ENCODE measurements at regions not wholly inside any gene's neighbourhood (a gene's known extent, or its start where the extent isn't known, plus 50 kb on each side); places are given as distances from the start of the nearest gene placed in this dataset.

DNA sequence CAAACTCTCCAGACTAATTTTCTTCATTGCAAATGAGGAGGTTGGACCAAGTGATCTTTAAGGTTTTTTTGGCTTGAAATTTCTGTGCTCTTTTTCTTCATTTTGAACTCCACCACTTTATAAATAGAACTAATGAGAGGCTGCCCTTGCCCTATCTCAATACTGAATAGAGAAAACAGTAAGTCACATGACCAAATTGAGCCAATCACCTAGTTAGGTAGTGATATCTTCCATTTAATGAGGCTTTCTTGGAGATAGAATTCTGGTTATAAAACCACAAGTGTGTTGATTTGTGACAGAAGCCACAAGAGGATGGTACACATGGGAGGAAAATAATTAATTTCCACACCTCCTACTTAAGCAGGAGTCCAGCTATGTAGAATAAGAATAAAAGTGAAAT is 263.4 kb upstream of the SNX7 start:
- Histone ChIP-seq H3K9me3 (ENCODE audit: severe bottlenecking) (no peaks in the 10 kb centered on the region), H3K27me3 (ENCODE audit: insufficient read depth, poor library complexity, severe bottlenecking) (no peaks in the 10 kb centered on the region), H3K4me1 (ENCODE audit: insufficient read depth, poor library complexity, severe bottlenecking) (no peaks in the 10 kb centered on the region), H3K36me3 (ENCODE audit: low read depth) (no peaks in the 10 kb centered on the region), H3K27ac (ENCODE audit: poor library complexity, severe bottlenecking) (no peak overlapping the region), H3K4me3 (ENCODE audit: severe bottlenecking) (no peak overlapping the region)
- ATAC-seq (ENCODE audit: low read depth) (no peak), DNase-seq (ENCODE audit: low spot score) (no peak)
- TF ChIP-seq, protein P1, sequence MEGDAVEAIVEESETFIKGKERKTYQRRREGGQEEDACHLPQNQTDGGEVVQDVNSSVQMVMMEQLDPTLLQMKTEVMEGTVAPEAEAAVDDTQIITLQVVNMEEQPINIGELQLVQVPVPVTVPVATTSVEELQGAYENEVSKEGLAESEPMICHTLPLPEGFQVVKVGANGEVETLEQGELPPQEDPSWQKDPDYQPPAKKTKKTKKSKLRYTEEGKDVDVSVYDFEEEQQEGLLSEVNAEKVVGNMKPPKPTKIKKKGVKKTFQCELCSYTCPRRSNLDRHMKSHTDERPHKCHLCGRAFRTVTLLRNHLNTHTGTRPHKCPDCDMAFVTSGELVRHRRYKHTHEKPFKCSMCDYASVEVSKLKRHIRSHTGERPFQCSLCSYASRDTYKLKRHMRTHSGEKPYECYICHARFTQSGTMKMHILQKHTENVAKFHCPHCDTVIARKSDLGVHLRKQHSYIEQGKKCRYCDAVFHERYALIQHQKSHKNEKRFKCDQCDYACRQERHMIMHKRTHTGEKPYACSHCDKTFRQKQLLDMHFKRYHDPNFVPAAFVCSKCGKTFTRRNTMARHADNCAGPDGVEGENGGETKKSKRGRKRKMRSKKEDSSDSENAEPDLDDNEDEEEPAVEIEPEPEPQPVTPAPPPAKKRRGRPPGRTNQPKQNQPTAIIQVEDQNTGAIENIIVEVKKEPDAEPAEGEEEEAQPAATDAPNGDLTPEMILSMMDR (IDR thresholded peaks at IDR 0.05; ENCODE audit: poor library complexity, severe bottlenecking), result no peak

DNA sequence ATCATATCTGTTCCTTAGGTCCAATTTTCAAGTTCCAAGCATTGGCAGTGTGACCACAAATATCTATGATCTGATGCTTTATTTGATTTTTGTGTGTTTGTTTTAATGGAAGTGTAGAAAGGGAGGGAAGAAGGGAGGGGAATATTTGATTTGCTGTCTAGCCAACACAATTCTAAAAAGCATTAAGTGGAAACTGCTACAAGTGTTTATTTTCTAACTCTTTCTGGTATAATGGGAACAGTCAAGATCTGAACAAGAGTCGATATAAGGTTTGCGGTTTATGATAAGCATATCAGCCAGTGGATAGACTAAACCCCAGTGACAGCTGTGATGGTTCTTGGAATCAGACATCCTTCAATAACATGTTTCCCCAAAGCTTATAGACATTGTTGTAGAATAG is 267.8 kb upstream of the SNX7 start:
- H3K27ac ChIP-seq (ENCODE audit: poor library complexity, severe bottlenecking), result no peak overlapping the region
- H3K9me3 ChIP-seq (ENCODE audit: severe bottlenecking), result no peaks in the 10 kb centered on the region
- H3K27me3 ChIP-seq (ENCODE audit: insufficient read depth, poor library complexity, severe bottlenecking), result no peaks in the 10 kb centered on the region
- ATAC-seq (ENCODE audit: low read depth), result no peak
- H3K36me3 ChIP-seq (ENCODE audit: low read depth), result no peaks in the 10 kb centered on the region
- no peak for DNase-seq (ENCODE audit: low spot score)
- peaks cover 3% of the 10 kb centered on the region for H3K4me1 ChIP-seq (ENCODE audit: insufficient read depth, poor library complexity, severe bottlenecking)
- TF ChIP-seq, protein P1 (IDR thresholded peaks at IDR 0.05; ENCODE audit: poor library complexity, severe bottlenecking), result no peak
- H3K4me3 ChIP-seq (ENCODE audit: severe bottlenecking), result no peak overlapping the region

DNA sequence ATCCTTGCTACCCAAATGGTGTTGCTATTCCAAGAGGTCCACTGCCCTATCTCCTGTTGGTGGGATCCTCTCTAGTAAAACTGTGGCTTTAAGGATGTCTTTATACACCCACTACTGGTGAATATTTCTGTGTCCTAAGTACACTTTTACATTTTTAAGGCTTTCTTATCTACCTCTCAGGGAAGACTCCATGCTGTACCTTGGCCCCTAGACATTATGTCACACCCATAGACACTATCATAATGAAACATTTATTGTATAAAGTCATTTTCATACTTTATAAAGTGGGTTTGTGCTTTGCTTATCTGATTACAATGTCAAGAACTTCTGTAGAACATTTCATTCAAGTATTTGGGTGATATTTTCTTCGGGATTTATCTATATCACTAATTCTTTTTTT is 270.3 kb upstream of the SNX7 start:
- no peak overlapping the region for H3K27ac ChIP-seq (ENCODE audit: poor library complexity, severe bottlenecking)
- no peak overlapping the region for H3K4me3 ChIP-seq (ENCODE audit: severe bottlenecking)
- no peaks in the 10 kb centered on the region for H3K27me3 ChIP-seq (ENCODE audit: insufficient read depth, poor library complexity, severe bottlenecking)
- no peak for ATAC-seq (ENCODE audit: low read depth)
- H3K9me3 ChIP-seq (ENCODE audit: severe bottlenecking), result no peaks in the 10 kb centered on the region
- H3K4me1 ChIP-seq (ENCODE audit: insufficient read depth, poor library complexity, severe bottlenecking), result peaks cover 16% of the 10 kb centered on the region
- no peaks in the 10 kb centered on the region for H3K36me3 ChIP-seq (ENCODE audit: low read depth)
- no peak for DNase-seq (ENCODE audit: low spot score)
- TF ChIP-seq, protein P1 (IDR thresholded peaks at IDR 0.05; ENCODE audit: poor library complexity, severe bottlenecking), result no peak

DNA sequence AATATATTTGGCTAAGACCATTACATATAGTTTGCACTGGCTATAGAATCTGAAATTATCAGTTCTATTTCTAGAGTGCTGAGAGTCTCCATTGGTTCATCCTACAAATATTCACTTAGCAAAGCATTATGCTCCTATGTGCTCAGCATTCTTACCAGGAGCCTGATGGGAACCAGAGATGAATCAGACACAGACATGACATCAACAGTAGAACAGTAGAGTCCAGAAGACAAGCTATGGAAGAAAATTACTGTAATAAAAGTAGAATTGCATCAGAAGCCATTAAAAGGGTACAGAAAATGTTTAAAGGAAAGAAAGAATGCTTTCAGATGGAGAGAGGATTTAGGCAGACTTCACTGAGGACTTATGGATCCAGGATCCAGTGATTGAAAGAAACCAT is 271.7 kb upstream of the SNX7 start:
- H3K36me3 ChIP-seq (ENCODE audit: low read depth), result no peaks in the 10 kb centered on the region
- DNase-seq (ENCODE audit: low spot score), result no peak
- ATAC-seq (ENCODE audit: low read depth), result no peak
- H3K27me3 ChIP-seq (ENCODE audit: insufficient read depth, poor library complexity, severe bottlenecking), result no peaks in the 10 kb centered on the region
- TF ChIP-seq, protein P1 (IDR thresholded peaks at IDR 0.05; ENCODE audit: poor library complexity, severe bottlenecking), result no peak
- H3K4me3 ChIP-seq (ENCODE audit: severe bottlenecking), result no peak overlapping the region
- H3K4me1 ChIP-seq (ENCODE audit: insufficient read depth, poor library complexity, severe bottlenecking), result peaks cover 16% of the 10 kb centered on the region
- peak overlapping the region; percentile 74 for H3K27ac ChIP-seq (ENCODE audit: poor library complexity, severe bottlenecking)
- H3K9me3 ChIP-seq (ENCODE audit: severe bottlenecking), result no peaks in the 10 kb centered on the region

GRCh38 chr1:98388441-98388840 is 273.1 kb upstream of the SNX7 start:
- peak overlapping the region; percentile 74 for H3K27ac ChIP-seq (ENCODE audit: poor library complexity, severe bottlenecking)
- TF ChIP-seq, protein P1 (IDR thresholded peaks at IDR 0.05; ENCODE audit: poor library complexity, severe bottlenecking), result no peak
- peaks cover 16% of the 10 kb centered on the region for H3K4me1 ChIP-seq (ENCODE audit: insufficient read depth, poor library complexity, severe bottlenecking)
- no peak overlapping the region for H3K4me3 ChIP-seq (ENCODE audit: severe bottlenecking)
- DNase-seq (ENCODE audit: low spot score) (no peak), ATAC-seq (ENCODE audit: low read depth) (peak; percentile 92)
- no peaks in the 10 kb centered on the region for H3K27me3 ChIP-seq (ENCODE audit: insufficient read depth, poor library complexity, severe bottlenecking)
- no peaks in the 10 kb centered on the region for H3K36me3 ChIP-seq (ENCODE audit: low read depth)
- H3K9me3 ChIP-seq (ENCODE audit: severe bottlenecking), result no peaks in the 10 kb centered on the region

All from RWPE2 (cell line).